Rectal smooth muscle tissue (tissue), 1 donor: ENCODE measurements at regions not wholly inside any gene's neighbourhood (a gene's known extent, or its start where the extent isn't known, plus 50 kb on each side); places are given as distances from the start of the nearest gene placed in this dataset.

Experiments used
- H3K27ac ChIP-seq: one replicate; pipeline ENCODE4 v1.7.0; 2013; ENCODE audit warnings: low read depth, low read length, inconsistent platforms
- H3K27me3 ChIP-seq: one replicate; pipeline ENCODE4 v1.7.0; 2013; ENCODE audit warnings: low read length; ENCODE audit not compliant: control insufficient read depth, insufficient read depth
- H3K36me3 ChIP-seq: one replicate; pipeline ENCODE4 v1.7.0; 2013; ENCODE audit warnings: low read length; ENCODE audit not compliant: control insufficient read depth, insufficient read depth
- H3K4me1 ChIP-seq: one replicate; pipeline ENCODE4 v1.7.0; 2013; ENCODE audit warnings: low read length; ENCODE audit not compliant: control insufficient read depth, insufficient read depth
- H3K4me3 ChIP-seq: one replicate; pipeline ENCODE4 v1.7.0; 2013; ENCODE audit warnings: low read length
- H3K9ac ChIP-seq: one replicate; pipeline ENCODE4 v1.7.0; 2013; ENCODE audit warnings: low read length

DNA sequence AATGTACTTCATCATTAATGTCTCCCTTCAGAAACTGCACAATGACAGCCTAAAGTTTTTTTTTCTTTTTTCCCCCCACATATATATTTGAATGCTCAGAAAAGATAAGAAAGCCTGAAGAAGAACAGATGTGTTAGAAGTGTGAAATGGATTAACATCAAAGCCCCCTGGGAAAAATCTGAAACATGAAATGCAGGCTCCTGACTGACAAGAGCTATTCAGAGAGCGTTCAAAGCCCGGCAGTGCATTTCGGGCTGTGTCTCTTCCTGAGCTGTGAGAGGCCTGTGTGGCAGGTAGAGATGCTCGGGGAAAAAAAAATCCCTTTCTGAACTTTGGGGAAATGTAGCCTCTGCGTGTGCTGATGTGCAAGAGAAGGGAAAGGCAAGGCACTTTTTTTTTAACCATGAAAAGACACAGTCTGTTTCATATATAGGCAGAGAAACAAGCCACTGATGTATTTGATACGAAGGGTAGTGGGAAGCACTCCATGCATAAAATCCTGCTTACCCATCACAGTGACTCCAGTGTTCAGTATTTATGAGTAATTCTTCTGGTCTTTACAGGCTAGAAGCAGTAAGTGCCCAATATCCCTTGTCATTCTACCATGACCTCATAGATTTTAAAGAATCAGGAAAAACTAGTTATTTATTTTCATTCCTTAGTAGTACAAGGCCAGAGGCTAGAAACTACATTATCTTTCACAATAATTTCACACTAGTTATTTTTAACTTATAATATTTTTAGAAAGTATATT is 1574.2 kb upstream of the PIK3C3 start:
- H3K9ac ChIP-seq: no peak overlapping the region
- H3K36me3 ChIP-seq: no peaks in the 10 kb centered on the region
- H3K27me3 ChIP-seq: no peaks in the 10 kb centered on the region
- no peaks in the 10 kb centered on the region for H3K4me1 ChIP-seq
- H3K27ac ChIP-seq: no peak overlapping the region
- no peak overlapping the region for H3K4me3 ChIP-seq

- Histone ChIP-seq H3K4me1 (no peaks in the 10 kb centered on the region), H3K36me3 (no peaks in the 10 kb centered on the region), H3K27me3 (no peaks in the 10 kb centered on the region), H3K27ac (no peak overlapping the region), H3K4me3 (no peak overlapping the region), H3K9ac (no peak overlapping the region)
Observed at GRCh38 chr18:40375837-40376236, 1579.2 kb upstream of the PIK3C3 start.

GRCh38 chr18:40371673-40372072 is 1583.4 kb upstream of the PIK3C3 start:
- H3K9ac ChIP-seq: no peak overlapping the region
- no peak overlapping the region for H3K4me3 ChIP-seq
- no peaks in the 10 kb centered on the region for H3K36me3 ChIP-seq
- no peaks in the 10 kb centered on the region for H3K4me1 ChIP-seq
- H3K27me3 ChIP-seq: no peaks in the 10 kb centered on the region
- no peak overlapping the region for H3K27ac ChIP-seq

DNA sequence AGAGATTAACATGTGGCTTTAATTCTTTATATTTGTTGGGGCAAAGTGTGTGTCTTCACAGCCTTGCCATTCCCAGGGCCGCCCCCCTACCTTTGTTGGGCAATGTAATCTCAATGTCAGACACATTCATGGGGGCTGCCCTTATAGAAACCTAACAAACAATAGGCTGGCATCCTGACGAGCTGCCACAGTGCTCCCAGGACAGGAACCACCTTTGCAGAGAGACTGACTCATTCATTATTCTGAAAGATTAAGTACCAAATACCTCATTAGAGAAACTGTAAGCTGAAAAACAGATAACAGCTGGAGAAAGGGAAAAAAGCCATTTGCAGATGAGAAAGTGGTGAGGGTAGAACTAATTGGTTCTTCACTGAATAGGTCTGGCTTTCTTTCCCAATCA is 1587.5 kb upstream of the PIK3C3 start:
- Histone ChIP-seq H3K36me3 (no peaks in the 10 kb centered on the region), H3K9ac (no peak overlapping the region), H3K4me3 (no peak overlapping the region), H3K27ac (no peak overlapping the region), H3K4me1 (no peaks in the 10 kb centered on the region), H3K27me3 (no peaks in the 10 kb centered on the region)

- H3K4me3 ChIP-seq: no peak overlapping the region
- H3K9ac ChIP-seq: no peak overlapping the region
- no peaks in the 10 kb centered on the region for H3K4me1 ChIP-seq
Observed at GRCh38 chr18:40366521-40366920, 1588.5 kb upstream of the PIK3C3 start.

DNA sequence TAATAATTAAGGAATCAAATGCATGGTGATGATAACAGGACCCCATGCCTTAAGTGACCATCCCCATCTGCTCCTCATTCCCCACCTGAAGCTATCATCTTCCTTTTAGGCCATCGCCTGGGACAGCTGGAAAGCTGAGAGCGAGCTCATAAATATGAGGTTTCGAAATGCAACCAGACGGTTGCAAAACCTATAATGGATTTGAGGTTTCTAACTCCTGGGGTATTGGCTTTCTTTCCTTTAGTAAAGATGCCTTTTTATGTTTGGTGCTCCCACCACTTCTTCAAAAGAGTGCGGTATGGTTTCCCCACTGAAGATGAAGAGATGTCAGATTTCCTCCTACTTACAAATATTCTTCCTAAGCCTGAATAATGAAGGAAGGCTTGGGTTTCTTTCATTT is 1589.5 kb upstream of the PIK3C3 start:
- Histone ChIP-seq H3K4me3 (no peak overlapping the region), H3K27me3 (no peaks in the 10 kb centered on the region)

More at GRCh38 chr18:40366521-40366920, 1588.5 kb upstream of the PIK3C3 start:
- no peaks in the 10 kb centered on the region for H3K36me3 ChIP-seq
- no peaks in the 10 kb centered on the region for H3K27me3 ChIP-seq
- H3K27ac ChIP-seq: no peak overlapping the region

GRCh38 chr18:40360558-40360957 is 1594.5 kb upstream of the PIK3C3 start:
- H3K9ac ChIP-seq: no peak overlapping the region
- no peak overlapping the region for H3K27ac ChIP-seq
- no peak overlapping the region for H3K4me3 ChIP-seq
- H3K4me1 ChIP-seq: no peaks in the 10 kb centered on the region
- no peaks in the 10 kb centered on the region for H3K36me3 ChIP-seq
- H3K27me3 ChIP-seq: no peaks in the 10 kb centered on the region

More for the DNA sequence above, 1589.5 kb upstream of the PIK3C3 start:
- H3K36me3 ChIP-seq: no peaks in the 10 kb centered on the region
- H3K4me1 ChIP-seq: no peaks in the 10 kb centered on the region
- H3K9ac ChIP-seq: no peak overlapping the region
- H3K27ac ChIP-seq: no peak overlapping the region

GRCh38 chr18:40357536-40357935 is 1597.5 kb upstream of the PIK3C3 start:
- Histone ChIP-seq H3K4me3 (no peak overlapping the region), H3K36me3 (no peaks in the 10 kb centered on the region), H3K4me1 (no peaks in the 10 kb centered on the region), H3K9ac (no peak overlapping the region), H3K27me3 (no peaks in the 10 kb centered on the region), H3K27ac (no peak overlapping the region)

DNA sequence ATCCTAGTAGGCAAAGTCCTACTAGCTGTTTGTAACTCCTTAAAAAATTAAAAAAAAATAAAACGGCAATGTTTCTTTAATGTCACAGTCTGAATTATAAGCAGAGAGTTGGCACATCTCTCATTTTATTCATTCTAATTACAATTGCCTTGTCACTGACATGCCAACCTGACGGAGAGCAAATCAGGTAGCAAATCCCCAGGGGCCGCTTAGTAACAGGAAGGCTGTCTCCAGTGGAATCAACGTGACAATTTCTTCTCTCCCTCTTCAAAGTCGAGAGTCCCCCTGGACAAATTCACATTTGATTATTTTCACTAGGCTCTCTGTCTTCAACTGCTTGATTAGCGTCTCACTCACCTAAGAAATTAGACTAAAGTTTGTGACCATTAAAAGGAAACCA is 1598.9 kb upstream of the PIK3C3 start:
- Histone ChIP-seq H3K9ac (no peak overlapping the region), H3K4me3 (no peak overlapping the region), H3K4me1 (no peaks in the 10 kb centered on the region), H3K27ac (no peak overlapping the region), H3K27me3 (no peaks in the 10 kb centered on the region), H3K36me3 (no peaks in the 10 kb centered on the region)

DNA sequence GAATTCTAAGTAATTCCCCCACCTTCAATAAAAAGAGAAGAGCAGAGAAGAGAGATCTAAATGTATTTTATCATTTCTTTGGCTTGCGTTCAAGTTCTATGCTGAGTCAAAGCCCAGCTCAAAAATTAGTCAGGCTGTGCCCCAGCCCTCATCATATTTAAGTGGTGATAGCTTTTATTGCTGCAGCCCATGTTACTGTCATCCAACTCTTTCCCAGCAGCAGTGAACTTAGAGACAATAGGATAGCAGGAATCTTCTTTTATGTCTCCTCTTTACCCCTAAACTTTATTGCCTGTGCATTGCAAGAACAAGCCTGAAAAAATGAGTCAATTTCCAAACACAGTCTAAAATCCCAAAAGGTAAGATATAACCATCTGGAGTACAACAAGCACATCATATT is 1599.3 kb upstream of the PIK3C3 start:
- Histone ChIP-seq H3K36me3 (no peaks in the 10 kb centered on the region), H3K9ac (no peak overlapping the region), H3K4me1 (no peaks in the 10 kb centered on the region)

DNA sequence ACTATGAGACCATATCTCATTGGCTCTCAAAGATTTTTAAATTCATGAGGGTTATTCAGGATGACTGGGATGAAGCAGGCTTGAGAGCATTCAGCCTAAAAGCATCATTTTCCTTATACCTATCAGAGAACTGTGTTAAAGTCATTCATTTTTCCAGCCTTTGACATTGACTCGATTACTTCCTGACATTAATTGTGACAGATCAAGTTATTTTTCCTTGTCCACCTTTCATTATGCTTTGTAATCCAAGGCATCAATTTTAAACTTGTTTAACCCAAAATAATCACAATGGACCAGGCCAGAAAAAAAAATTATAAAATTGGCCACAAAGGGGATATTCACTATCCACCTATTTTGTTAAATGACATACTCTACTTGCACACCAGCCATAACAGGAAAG is 1606.8 kb upstream of the PIK3C3 start:
- Histone ChIP-seq H3K27me3 (no peaks in the 10 kb centered on the region), H3K27ac (no peak overlapping the region), H3K4me3 (no peak overlapping the region), H3K36me3 (no peaks in the 10 kb centered on the region), H3K9ac (no peak overlapping the region), H3K4me1 (no peaks in the 10 kb centered on the region)

More for the DNA sequence above, 1599.3 kb upstream of the PIK3C3 start:
- Histone ChIP-seq H3K27ac (no peak overlapping the region), H3K27me3 (no peaks in the 10 kb centered on the region), H3K4me3 (no peak overlapping the region)

GRCh38 chr18:40347261-40347660 is 1607.8 kb upstream of the PIK3C3 start:
- no peaks in the 10 kb centered on the region for H3K36me3 ChIP-seq
- no peaks in the 10 kb centered on the region for H3K4me1 ChIP-seq
- no peaks in the 10 kb centered on the region for H3K27me3 ChIP-seq
- H3K4me3 ChIP-seq: no peak overlapping the region
- H3K9ac ChIP-seq: no peak overlapping the region
- H3K27ac ChIP-seq: no peak overlapping the region

DNA sequence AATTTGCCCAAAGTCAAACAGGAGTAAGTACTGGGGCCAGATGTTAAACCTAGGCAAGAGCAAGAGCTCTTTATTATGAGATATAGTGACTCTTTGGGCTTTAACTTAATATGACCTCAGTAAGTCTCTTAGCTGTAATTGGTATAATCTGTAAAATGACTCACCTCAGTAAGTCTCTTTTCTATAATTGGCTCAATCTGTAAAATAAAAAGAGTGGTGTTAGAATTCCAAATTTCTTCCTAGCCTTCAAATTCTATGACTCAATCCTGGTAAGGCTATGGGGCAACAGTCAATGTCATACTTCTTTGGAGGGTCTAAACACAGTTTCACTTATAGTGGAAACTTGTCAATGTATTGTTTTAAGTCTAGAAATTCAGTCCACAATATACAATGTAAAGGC is 1608.9 kb upstream of the PIK3C3 start:
- Histone ChIP-seq H3K9ac (no peak overlapping the region), H3K4me1 (no peaks in the 10 kb centered on the region), H3K27ac (no peak overlapping the region), H3K4me3 (no peak overlapping the region), H3K27me3 (no peaks in the 10 kb centered on the region), H3K36me3 (no peaks in the 10 kb centered on the region)
